ENCODE measurements at regions not wholly inside any gene's neighbourhood (a gene's known extent, or its start where the extent isn't known, plus 50 kb on each side); places are given as distances from the start of the nearest gene placed in this dataset.

DNA sequence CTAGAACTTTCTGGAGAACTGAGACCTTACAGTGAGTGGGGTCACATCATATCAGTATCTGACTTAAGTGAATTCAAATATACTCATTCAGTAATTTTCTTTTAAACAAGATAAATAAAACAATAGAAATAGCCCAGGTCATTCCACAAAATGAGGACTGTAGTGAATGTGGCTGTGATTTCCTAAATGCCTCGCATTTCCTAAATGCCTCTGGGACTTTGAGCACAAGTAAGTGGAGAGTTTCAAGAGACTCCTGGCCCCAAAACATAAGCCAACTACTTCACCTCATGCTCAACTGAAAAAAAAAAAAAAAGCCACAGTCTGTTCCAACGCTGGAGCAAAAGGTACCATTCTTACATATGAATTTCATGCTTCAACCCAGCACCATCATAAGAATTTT is 81.5 kb downstream of the ZNF281 start:
- Histone ChIP-seq H3K18ac (ENCODE audit: insufficient read length, low read depth, low read length) (no peak overlapping the region), H3K4me1 (ENCODE audit: insufficient read depth, low read length) (peaks cover 11% of the 10 kb centered on the region; the same call in 1 of the 2 replicates), H2AFZ (ENCODE audit: low read length) (no peak overlapping the region), H3K4ac (ENCODE audit: low read depth, low read length) (no peak overlapping the region), H3K56ac (ENCODE audit: insufficient read length, low read depth, low read length) (no peak overlapping the region), H3K79me1 (ENCODE audit: insufficient read depth, low read depth, low read length, poor library complexity, severe bottlenecking) (no peaks in the 10 kb centered on the region), H3K4me2 (ENCODE audit: insufficient read depth, insufficient read length, low read length) (no peak overlapping the region), H3K14ac (ENCODE audit: insufficient read depth, low read length) (no peak overlapping the region), H3K27ac (ENCODE audit: insufficient read length, low read depth, low read length) (no peak overlapping the region), H2BK15ac (ENCODE audit: low read depth, low read length) (no peak overlapping the region), H2BK5ac (ENCODE audit: insufficient read length, low read length) (no peak overlapping the region), H3K23ac (ENCODE audit: insufficient read length, low read depth, low read length) (no peak overlapping the region), H2BK20ac (ENCODE audit: low read depth, low read length, poor library complexity, severe bottlenecking) (no peak overlapping the region), H3K9me3 (ENCODE audit: control insufficient read depth, low read depth, low read length) (no peaks in the 10 kb centered on the region), H3K23me2 (ENCODE audit: insufficient read length, low read depth, low read length, poor library complexity, severe bottlenecking) (no peaks in the 10 kb centered on the region), H2AK5ac (ENCODE audit: insufficient read length, low read length) (no peak overlapping the region), H4K5ac (ENCODE audit: insufficient read length, low read depth, low read length) (no peak overlapping the region), H2BK12ac (ENCODE audit: insufficient read length, low read depth, low read length) (no peak overlapping the region), H2BK120ac (ENCODE audit: low read depth, low read length, poor library complexity, severe bottlenecking) (no peak overlapping the region), H3K9ac (ENCODE audit: extremely low read depth, insufficient read length, low read length) (no peak overlapping the region), H4K20me1 (ENCODE audit: control insufficient read depth, insufficient read depth, insufficient read length) (no peaks in the 10 kb centered on the region), H3K27me3 (ENCODE audit: insufficient read depth, low read length) (no peaks in the 10 kb centered on the region), H3K79me2 (ENCODE audit: insufficient read depth, low read length) (no peaks in the 10 kb centered on the region), H4K8ac (replicated peaks; ENCODE audit: insufficient read length, low read depth, low read length) (no peak overlapping the region), H3T11ph (ENCODE audit: low read length) (no peak overlapping the region), H4K91ac (ENCODE audit: insufficient read length, low read depth, low read length) (no peak overlapping the region)
- DNase-seq = no peak
- H3K27ac Mint-ChIP-seq = no peak overlapping the region
- H3K27me3 Mint-ChIP-seq (ENCODE audit: low read depth) = no peaks in the 10 kb centered on the region; the same call in 1 of the 2 replicates
- WGBS (ENCODE audit: extremely low coverage, insufficient read length, low lambda C conversion rate) = no CpG with 5 or more reads among the region's 2 CpGs
- TF ChIP-seq, protein P1, sequence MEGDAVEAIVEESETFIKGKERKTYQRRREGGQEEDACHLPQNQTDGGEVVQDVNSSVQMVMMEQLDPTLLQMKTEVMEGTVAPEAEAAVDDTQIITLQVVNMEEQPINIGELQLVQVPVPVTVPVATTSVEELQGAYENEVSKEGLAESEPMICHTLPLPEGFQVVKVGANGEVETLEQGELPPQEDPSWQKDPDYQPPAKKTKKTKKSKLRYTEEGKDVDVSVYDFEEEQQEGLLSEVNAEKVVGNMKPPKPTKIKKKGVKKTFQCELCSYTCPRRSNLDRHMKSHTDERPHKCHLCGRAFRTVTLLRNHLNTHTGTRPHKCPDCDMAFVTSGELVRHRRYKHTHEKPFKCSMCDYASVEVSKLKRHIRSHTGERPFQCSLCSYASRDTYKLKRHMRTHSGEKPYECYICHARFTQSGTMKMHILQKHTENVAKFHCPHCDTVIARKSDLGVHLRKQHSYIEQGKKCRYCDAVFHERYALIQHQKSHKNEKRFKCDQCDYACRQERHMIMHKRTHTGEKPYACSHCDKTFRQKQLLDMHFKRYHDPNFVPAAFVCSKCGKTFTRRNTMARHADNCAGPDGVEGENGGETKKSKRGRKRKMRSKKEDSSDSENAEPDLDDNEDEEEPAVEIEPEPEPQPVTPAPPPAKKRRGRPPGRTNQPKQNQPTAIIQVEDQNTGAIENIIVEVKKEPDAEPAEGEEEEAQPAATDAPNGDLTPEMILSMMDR (conservative IDR thresholded peaks at IDR 0.05) = no peak
- H3K4me3 Mint-ChIP-seq = no peak overlapping the region
- no peaks in the 10 kb centered on the region; a peak in 1 of 5 replicates for H3K9me3 Mint-ChIP-seq
- H3K36me3 Mint-ChIP-seq (ENCODE audit: insufficient read depth in 1 of 3, low read depth in 3 of 3) = peaks cover 4 to 6% (median 5%) of the 10 kb centered on the region in 3 experiments; a peak in 5 of 7 replicates
- peaks cover 33 to 36% of the 10 kb centered on the region in 2 experiments for H3K4me1 Mint-ChIP-seq

Measured in H9 (cell line).